CD14-positive monocyte (primary cell): ENCODE measurements at regions not wholly inside any gene's neighbourhood (a gene's known extent, or its start where the extent isn't known, plus 50 kb on each side); places are given as distances from the start of the nearest gene placed in this dataset.
"Not testable (repeated sequence)": the region's sequence is repeated elsewhere in the genome, so short reads cannot be mapped to it uniquely, and the experiment has no call there.

Experiments
- DNase-seq, 3 donors: peaks; one replicate each; pipeline ENCODE4 v3.0.0-alpha.2; 2011 to 2022
- H2AFZ ChIP-seq: 2 replicates; pipeline ENCODE4 v1.6.0; 2012; ENCODE audit warnings: mild to moderate bottlenecking, low read depth, low read length, inconsistent platforms; ENCODE audit not compliant: insufficient read depth, poor library complexity, severe bottlenecking
- H3K27ac ChIP-seq, 2 donors: 1 replicate in 1 of 2; 2 replicates in 1 of 2; pipeline ENCODE4 v1.5.1; 2012 to 2013; ENCODE audit warnings: low read length in 2 of 2, control low read depth in 1 of 2, inconsistent platforms in 1 of 2, low read depth in 1 of 2, mild to moderate bottlenecking in 1 of 2
- H3K27me3 ChIP-seq, 2 donors: one replicate each; pipeline versions ENCODE4 v1.6.0 to v1.6.1; 2011 to 2013; ENCODE audit warnings: low read length in 2 of 2; ENCODE audit not compliant: control insufficient read depth in 2 of 2, insufficient read depth in 2 of 2
- H3K36me3 ChIP-seq, 2 donors: replicated peaks in 1 of 2; 1 replicate in 1 of 2; 2 replicates in 1 of 2; pipeline versions ENCODE4 v1.5.1 to v1.6.1; 2012 to 2013; ENCODE audit warnings: low read length in 2 of 2, control low read depth in 1 of 2, inconsistent platforms in 1 of 2, mild to moderate bottlenecking in 1 of 2; ENCODE audit not compliant: insufficient read depth in 2 of 2, control insufficient read depth in 1 of 2
- H3K4me1 ChIP-seq, 2 donors: 1 replicate in 1 of 2; 2 replicates in 1 of 2; pipeline versions ENCODE4 v1.5.1 to v1.6.1; 2012 to 2013; ENCODE audit warnings: low read length in 2 of 2, control low read depth in 1 of 2, inconsistent platforms in 1 of 2, mild to moderate bottlenecking in 1 of 2, moderate library complexity in 1 of 2; ENCODE audit not compliant: insufficient read depth in 2 of 2, control insufficient read depth in 1 of 2
- H3K4me2 ChIP-seq: replicated peaks from 2 replicates; pipeline ENCODE3; 2012; ENCODE audit warnings: low read length, moderate library complexity, mild to moderate bottlenecking; ENCODE audit not compliant: poor library complexity, severe bottlenecking; ENCODE audit errors: extremely low read depth
- H3K4me3 ChIP-seq, 3 experiments: fragments of 200-600 bp in 1 of 3; sonication (generic) in 1 of 3; replicated peaks in 1 of 3; 1 replicate in 2 of 3; 2 replicates in 1 of 3; pipeline ENCODE4 v1.5.1; 2011 to 2013; ENCODE audit warnings: low read length in 3 of 3, mild to moderate bottlenecking in 3 of 3, control low read depth in 2 of 3, low read depth in 2 of 3, inconsistent platforms in 1 of 3, moderate library complexity in 1 of 3
- H3K79me2 ChIP-seq: 2 replicates; pipeline ENCODE4 v1.6.0; 2012; ENCODE audit warnings: mild to moderate bottlenecking, control low read depth, inconsistent platforms, low read length, moderate library complexity; ENCODE audit not compliant: insufficient read depth
- H3K9ac ChIP-seq: 2 replicates; pipeline ENCODE4 v1.6.0; 2017; ENCODE audit warnings: low read length, mild to moderate bottlenecking; ENCODE audit not compliant: insufficient read depth, poor library complexity, severe bottlenecking
- H3K9me3 ChIP-seq, 2 donors: replicated peaks in 1 of 2; 1 replicate in 1 of 2; 2 replicates in 1 of 2; pipeline versions ENCODE4 v1.5.1 to v1.6.1; 2012 to 2013; ENCODE audit warnings: low read length in 2 of 2, control low read depth in 1 of 2; ENCODE audit not compliant: control insufficient read depth in 1 of 2, insufficient read depth in 1 of 2
- H4K20me1 ChIP-seq: 2 replicates; pipeline ENCODE4 v1.6.0; 2012; ENCODE audit warnings: mild to moderate bottlenecking, low read length, control low read depth, moderate library complexity; ENCODE audit not compliant: insufficient read depth
- H3K27ac Mint-ChIP-seq, 7 donors: one replicate each; pipeline ENCODE4 v1.8.0; 2020; ENCODE audit warnings: mild to moderate bottlenecking in 7 of 7, mixed read lengths in 7 of 7, moderate library complexity in 6 of 7, inconsistent platforms in 2 of 7
- H3K27me3 Mint-ChIP-seq, 3 donors: one replicate each; pipeline ENCODE4 v1.8.0; 2021 to 2022; ENCODE audit warnings: low read depth in 3 of 3, mild to moderate bottlenecking in 3 of 3, mixed read lengths in 3 of 3, moderate library complexity in 3 of 3, inconsistent platforms in 1 of 3
- H3K36me3 Mint-ChIP-seq, 2 donors: one replicate each; pipeline ENCODE4 v1.8.0; 2020; ENCODE audit warnings: mixed read lengths in 2 of 2, inconsistent platforms in 1 of 2, mild to moderate bottlenecking in 1 of 2
- H3K4me1 Mint-ChIP-seq: one replicate; pipeline ENCODE4 v1.8.0; 2020; ENCODE audit warnings: mild to moderate bottlenecking, mixed read lengths
- H3K4me3 Mint-ChIP-seq, 2 donors: one replicate each; pipeline ENCODE4 v1.8.0; 2020; ENCODE audit warnings: mild to moderate bottlenecking in 2 of 2, mixed read lengths in 2 of 2, moderate library complexity in 1 of 2
- H3K9me3 Mint-ChIP-seq, 7 donors: one replicate each; pipeline ENCODE4 v1.8.0; 2020 to 2022; ENCODE audit warnings: mixed read lengths in 7 of 7, mild to moderate bottlenecking in 6 of 7, moderate library complexity in 6 of 7, inconsistent platforms in 2 of 7
- WGBS: methylation state at CpG from one replicate; pipeline ENCODE4 v1.1.5; 2013; ENCODE audit warnings: missing lambda C conversion rate; ENCODE audit not compliant: insufficient coverage; 5-methylcytosine and 5-hydroxymethylcytosine counted together
- intact Hi-C, 2 donors: fragments of 100-400 bp; cut with micrococcal nuclease; formaldehyde crosslinking; loops; one replicate each; pipeline versions ENCODE4 v1.15.0 to v1.15.1; 2023
- TF ChIP-seq, protein P1 (sequence below): fragments of 200-600 bp; IDR thresholded peaks from one replicate; pipeline ENCODE4 v1.8.0; 2022; ENCODE audit warnings: antibody characterized with exemption, mild to moderate bottlenecking

DNA sequence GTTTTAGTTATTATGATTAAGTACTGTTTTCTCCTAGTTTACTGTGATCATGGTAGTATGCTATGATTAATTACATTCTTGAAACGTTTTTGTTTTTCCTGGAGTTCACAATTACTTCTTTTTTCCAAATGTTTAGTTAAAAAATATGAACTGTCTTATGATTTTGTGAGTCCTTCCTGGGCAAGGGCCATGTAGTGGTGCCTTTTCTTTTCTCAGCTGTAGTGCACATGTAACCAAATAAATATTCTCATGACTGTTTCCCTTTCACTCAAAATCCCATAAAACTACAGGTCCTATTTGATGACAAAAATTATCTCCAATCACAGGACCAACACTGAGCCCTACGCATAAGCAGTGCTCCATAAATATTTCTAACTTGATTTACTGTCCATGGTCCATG, 118.9 kb upstream of the EGR2 start:
- no peak for DNase-seq
- peaks cover 0 to 6% (median 3%) of the 10 kb centered on the region in 3 donors for H3K27me3 Mint-ChIP-seq
- Histone ChIP-seq H3K27me3 (no peaks in the 10 kb centered on the region), H3K4me2 (no peak overlapping the region), H3K4me3 (no peak overlapping the region), H3K9ac (no peak overlapping the region), H3K79me2 (no peaks in the 10 kb centered on the region), H2AFZ (no peak overlapping the region), H3K9me3 (no peaks in the 10 kb centered on the region), H4K20me1 (no peaks in the 10 kb centered on the region), H3K36me3 (no peaks in the 10 kb centered on the region), H3K27ac (no peak overlapping the region), H3K4me1 (no peaks in the 10 kb centered on the region)
- no peaks in the 10 kb centered on the region for H3K36me3 Mint-ChIP-seq
- H3K27ac Mint-ChIP-seq = no peak overlapping the region
- H3K4me1 Mint-ChIP-seq = peaks cover 14% of the 10 kb centered on the region
- TF ChIP-seq, protein P1, sequence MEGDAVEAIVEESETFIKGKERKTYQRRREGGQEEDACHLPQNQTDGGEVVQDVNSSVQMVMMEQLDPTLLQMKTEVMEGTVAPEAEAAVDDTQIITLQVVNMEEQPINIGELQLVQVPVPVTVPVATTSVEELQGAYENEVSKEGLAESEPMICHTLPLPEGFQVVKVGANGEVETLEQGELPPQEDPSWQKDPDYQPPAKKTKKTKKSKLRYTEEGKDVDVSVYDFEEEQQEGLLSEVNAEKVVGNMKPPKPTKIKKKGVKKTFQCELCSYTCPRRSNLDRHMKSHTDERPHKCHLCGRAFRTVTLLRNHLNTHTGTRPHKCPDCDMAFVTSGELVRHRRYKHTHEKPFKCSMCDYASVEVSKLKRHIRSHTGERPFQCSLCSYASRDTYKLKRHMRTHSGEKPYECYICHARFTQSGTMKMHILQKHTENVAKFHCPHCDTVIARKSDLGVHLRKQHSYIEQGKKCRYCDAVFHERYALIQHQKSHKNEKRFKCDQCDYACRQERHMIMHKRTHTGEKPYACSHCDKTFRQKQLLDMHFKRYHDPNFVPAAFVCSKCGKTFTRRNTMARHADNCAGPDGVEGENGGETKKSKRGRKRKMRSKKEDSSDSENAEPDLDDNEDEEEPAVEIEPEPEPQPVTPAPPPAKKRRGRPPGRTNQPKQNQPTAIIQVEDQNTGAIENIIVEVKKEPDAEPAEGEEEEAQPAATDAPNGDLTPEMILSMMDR = no peak
- peaks cover 0 to 3% (median 0%) of the 10 kb centered on the region in 7 donors for H3K9me3 Mint-ChIP-seq
- H3K4me3 Mint-ChIP-seq = no peak overlapping the region
- intact Hi-C loops = no loop called here
- no CpG with 5 or more reads among the region's 2 CpGs for WGBS

DNA sequence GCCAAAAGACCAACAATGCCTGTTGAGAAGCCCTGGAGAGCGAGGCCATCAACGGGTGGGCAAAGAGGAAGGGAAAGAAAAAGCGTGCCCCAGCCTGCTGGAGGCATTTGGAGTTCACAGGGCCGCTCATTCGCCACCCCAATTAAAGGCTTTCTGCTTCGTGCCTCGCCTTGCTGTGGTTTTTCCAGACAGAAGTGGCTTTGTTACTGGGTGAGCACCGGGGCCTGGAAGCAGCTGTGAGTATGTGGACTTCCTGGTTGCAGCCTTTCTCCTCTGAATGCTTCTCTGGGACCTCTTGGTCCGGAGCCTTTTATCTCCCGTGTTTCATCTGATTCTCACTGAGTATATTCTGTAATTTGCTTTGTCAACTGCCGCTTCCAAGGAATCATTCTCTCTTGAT, 118.1 kb upstream of the EGR2 start:
- 12% methylated on average over 7 of the region's 11 CpGs for WGBS
- Mint-ChIP-seq H3K9me3 (peaks cover 0 to 3% (median under 1%) of the 10 kb centered on the region in 7 donors), H3K4me3 (peak overlapping the region in 1 of 2 donors; percentile 33), H3K4me1 (peaks cover 9% of the 10 kb centered on the region), H3K27me3 (peaks cover 0 to 6% (median 3%) of the 10 kb centered on the region in 3 donors), H3K36me3 (no peaks in the 10 kb centered on the region), H3K27ac (peak overlapping the region in 2 of 7 donors; percentile 17 to 29)
- TF ChIP-seq, protein P1 = no peak
- Histone ChIP-seq H3K36me3 (no peaks in the 10 kb centered on the region), H3K9me3 (no peaks in the 10 kb centered on the region), H4K20me1 (no peaks in the 10 kb centered on the region), H3K4me1 (no peaks in the 10 kb centered on the region), H2AFZ (peak overlapping the region; percentile 19), H3K9ac (no peak overlapping the region), H3K79me2 (no peaks in the 10 kb centered on the region), H3K4me3 (no peak overlapping the region), H3K4me2 (no peak overlapping the region), H3K27me3 (no peaks in the 10 kb centered on the region), H3K27ac (no peak overlapping the region)
- DNase-seq = peak in 1 of 3 donors; percentile 11
- intact Hi-C loops = no loop called here

DNA sequence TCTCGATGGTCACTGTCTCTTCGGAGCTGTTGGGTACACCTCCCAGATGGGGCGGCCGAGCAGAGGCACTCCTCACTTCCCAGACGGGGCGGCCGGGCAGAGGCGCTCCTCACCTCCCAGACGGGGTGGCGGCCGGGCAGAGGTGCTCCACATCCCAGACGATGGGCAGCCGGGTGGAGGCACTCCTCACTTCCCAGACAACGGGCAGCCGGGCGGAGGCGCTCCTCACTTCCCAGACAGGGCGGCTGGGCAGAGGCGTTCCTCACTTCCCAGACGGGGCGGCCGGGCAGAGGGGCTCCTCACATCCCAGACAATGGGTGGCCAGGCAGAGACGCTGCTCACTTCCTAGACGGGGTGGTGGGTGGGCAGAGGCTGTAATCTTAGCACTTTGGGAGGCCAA, 112.6 kb upstream of the EGR2 start:
- H3K27ac ChIP-seq, H3K9ac ChIP-seq, H3K4me1 Mint-ChIP-seq, H3K27me3 Mint-ChIP-seq, H3K4me3 ChIP-seq, intact Hi-C loops, H3K4me1 ChIP-seq, H3K27me3 ChIP-seq, H2AFZ ChIP-seq, H3K9me3 ChIP-seq, H3K27ac Mint-ChIP-seq, H3K36me3 ChIP-seq, DNase-seq, H3K79me2 ChIP-seq, H3K4me2 ChIP-seq, H3K4me3 Mint-ChIP-seq, H3K9me3 Mint-ChIP-seq, H3K36me3 Mint-ChIP-seq, H4K20me1 ChIP-seq: not testable (repeated sequence)
- no CpG with 5 or more reads among the region's 24 CpGs for WGBS
